Breast epithelium (tissue), 3 donors: ENCODE measurements at regions not wholly inside any gene's neighbourhood (a gene's known extent, or its start where the extent isn't known, plus 50 kb on each side); places are given as distances from the start of the nearest gene placed in this dataset.

Experiments
- POLR2AphosphoS5 ChIP-seq, 3 donors: sonication (generic); formaldehyde crosslinking; IDR thresholded peaks; one replicate each; pipeline ENCODE4 v1.6.1; 2017; ENCODE audit warnings: antibody characterized with exemption in 3 of 3
- TF ChIP-seq, protein P1 (sequence below), 3 donors: fragments of 450-650 bp; IDR thresholded peaks; one replicate each; pipeline ENCODE4 v1.5.1; 2016 to 2017; ENCODE audit warnings: antibody characterized with exemption in 3 of 3, mild to moderate bottlenecking in 3 of 3, moderate library complexity in 3 of 3

GRCh38 chr13:32849369-32849768 lies 166.9 kb upstream of the KL start:
- TF ChIP-seq, protein P1, sequence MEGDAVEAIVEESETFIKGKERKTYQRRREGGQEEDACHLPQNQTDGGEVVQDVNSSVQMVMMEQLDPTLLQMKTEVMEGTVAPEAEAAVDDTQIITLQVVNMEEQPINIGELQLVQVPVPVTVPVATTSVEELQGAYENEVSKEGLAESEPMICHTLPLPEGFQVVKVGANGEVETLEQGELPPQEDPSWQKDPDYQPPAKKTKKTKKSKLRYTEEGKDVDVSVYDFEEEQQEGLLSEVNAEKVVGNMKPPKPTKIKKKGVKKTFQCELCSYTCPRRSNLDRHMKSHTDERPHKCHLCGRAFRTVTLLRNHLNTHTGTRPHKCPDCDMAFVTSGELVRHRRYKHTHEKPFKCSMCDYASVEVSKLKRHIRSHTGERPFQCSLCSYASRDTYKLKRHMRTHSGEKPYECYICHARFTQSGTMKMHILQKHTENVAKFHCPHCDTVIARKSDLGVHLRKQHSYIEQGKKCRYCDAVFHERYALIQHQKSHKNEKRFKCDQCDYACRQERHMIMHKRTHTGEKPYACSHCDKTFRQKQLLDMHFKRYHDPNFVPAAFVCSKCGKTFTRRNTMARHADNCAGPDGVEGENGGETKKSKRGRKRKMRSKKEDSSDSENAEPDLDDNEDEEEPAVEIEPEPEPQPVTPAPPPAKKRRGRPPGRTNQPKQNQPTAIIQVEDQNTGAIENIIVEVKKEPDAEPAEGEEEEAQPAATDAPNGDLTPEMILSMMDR (IDR thresholded peaks at IDR 0.05), result no peak
- no peak for TF ChIP-seq POLR2AphosphoS5 (IDR thresholded peaks at IDR 0.05)
